Mucosa of stomach (tissue), 1 donor: ENCODE measurements at regions not wholly inside any gene's neighbourhood (a gene's known extent, or its start where the extent isn't known, plus 50 kb on each side); places are given as distances from the start of the nearest gene placed in this dataset.
"Not testable (repeated sequence)": the region's sequence is repeated elsewhere in the genome, so short reads cannot be mapped to it uniquely, and the experiment has no call there.

Source experiments
- H3K27me3 ChIP-seq: one replicate; pipeline ENCODE4 v1.7.0; 2013; ENCODE audit warnings: mild to moderate bottlenecking, low read length; ENCODE audit not compliant: control insufficient read depth, insufficient read depth
- H3K36me3 ChIP-seq: one replicate; pipeline ENCODE4 v1.7.0; 2013; ENCODE audit warnings: low read length; ENCODE audit not compliant: control insufficient read depth, insufficient read depth
- H3K4me1 ChIP-seq: one replicate; pipeline ENCODE4 v1.7.0; 2013; ENCODE audit warnings: mild to moderate bottlenecking, low read length; ENCODE audit not compliant: control insufficient read depth, insufficient read depth
- H3K4me3 ChIP-seq: one replicate; pipeline ENCODE4 v1.7.0; 2013; ENCODE audit warnings: low read length
- H3K9ac ChIP-seq: one replicate; pipeline ENCODE4 v1.7.0; 2013; ENCODE audit warnings: mild to moderate bottlenecking, low read length, moderate library complexity
- H3K9me3 ChIP-seq: one replicate; pipeline ENCODE4 v1.7.0; 2013; ENCODE audit warnings: mild to moderate bottlenecking, low read length, moderate library complexity; ENCODE audit not compliant: control insufficient read depth
- donor health status: Pancreatic carcinoma.

DNA sequence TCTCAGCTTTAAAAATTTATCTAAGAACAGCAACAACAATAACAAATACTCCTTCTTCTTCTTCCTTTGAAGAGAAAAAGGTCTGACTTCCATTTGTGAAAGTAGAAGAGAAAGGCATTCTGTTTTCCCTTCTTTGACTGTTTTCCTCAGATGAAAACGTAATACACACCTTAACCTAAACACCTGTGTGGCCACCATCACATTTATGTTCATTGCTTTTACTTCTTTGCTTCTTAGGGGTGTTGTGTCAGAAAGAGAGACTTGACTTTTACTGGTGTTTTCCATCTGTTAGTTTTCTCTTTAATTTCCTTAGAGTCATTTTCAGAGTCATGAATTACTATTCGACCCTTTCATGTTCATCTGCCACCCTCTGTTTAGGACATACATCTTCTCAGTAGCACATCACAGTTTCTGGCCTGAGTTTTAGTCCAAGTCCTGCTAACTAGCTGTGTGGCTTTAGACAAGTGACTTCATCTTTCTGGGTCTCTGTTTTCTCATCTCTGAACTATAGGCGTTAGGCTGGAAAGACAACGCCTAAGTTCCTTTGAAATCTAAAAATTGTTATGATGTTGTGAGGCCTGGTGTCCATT, 283.8 kb downstream of the GATA3 start:
- Histone ChIP-seq H3K27me3 (peaks cover 8% of the 10 kb centered on the region), H3K4me1 (no peaks in the 10 kb centered on the region), H3K9ac (no peak overlapping the region), H3K4me3 (no peak overlapping the region), H3K9me3 (no peaks in the 10 kb centered on the region), H3K36me3 (no peaks in the 10 kb centered on the region)

DNA sequence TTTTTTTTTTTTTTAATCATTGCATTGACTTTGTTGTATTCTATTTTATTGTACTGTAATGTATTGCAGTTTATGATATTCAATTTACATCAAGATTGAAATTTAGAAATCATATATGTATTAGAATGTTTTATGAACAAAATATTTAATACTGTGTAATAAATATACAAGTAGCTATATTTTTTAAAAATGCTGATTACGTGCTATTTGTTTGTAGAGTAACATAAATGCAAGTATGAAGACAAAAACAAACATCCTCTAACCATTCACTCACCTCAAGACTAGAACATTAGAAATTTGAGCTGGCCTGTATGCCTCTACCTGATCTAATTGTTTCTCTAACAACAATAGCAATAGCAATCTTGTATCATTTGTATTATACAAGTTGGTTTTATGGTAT, 290.3 kb downstream of the GATA3 start:
- Histone ChIP-seq H3K9me3 (no peaks in the 10 kb centered on the region), H3K4me3 (no peak overlapping the region)

DNA sequence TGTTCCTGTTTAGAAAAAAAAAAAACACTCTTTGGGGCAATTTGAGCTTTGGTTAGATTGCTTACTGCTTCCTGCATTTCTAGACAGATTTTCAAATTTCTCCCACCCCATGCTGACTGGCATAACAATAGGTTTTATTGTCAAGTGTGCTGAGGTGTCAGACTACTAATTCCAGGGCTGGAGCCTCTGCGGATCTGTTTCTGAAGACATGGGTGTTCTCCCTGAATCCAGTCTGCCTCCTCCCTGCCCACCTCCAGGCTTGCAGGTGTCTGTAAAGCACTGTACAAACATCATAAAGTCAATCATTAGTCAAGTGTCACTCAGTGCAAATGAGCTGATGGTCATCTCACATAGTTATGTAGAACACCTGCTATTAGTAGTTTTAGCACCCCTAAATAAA, 292.4 kb downstream of the GATA3 start:
- H3K4me1 ChIP-seq: no peaks in the 10 kb centered on the region
- H3K36me3 ChIP-seq: no peaks in the 10 kb centered on the region
- H3K4me3 ChIP-seq: no peak overlapping the region
- H3K9ac ChIP-seq: no peak overlapping the region
- H3K9me3 ChIP-seq: no peaks in the 10 kb centered on the region
- no peaks in the 10 kb centered on the region for H3K27me3 ChIP-seq

More for the DNA sequence above, 290.3 kb downstream of the GATA3 start:
- no peaks in the 10 kb centered on the region for H3K4me1 ChIP-seq
- no peak overlapping the region for H3K9ac ChIP-seq
- H3K36me3 ChIP-seq: no peaks in the 10 kb centered on the region
- no peaks in the 10 kb centered on the region for H3K27me3 ChIP-seq

- H3K27me3 ChIP-seq, H3K4me1 ChIP-seq, H3K9ac ChIP-seq, H3K4me3 ChIP-seq, H3K36me3 ChIP-seq, H3K9me3 ChIP-seq: not testable (repeated sequence)
Observed at GRCh38 chr10:8347614-8348013, 293.1 kb downstream of the GATA3 start.

- no peak overlapping the region for H3K4me3 ChIP-seq
- H3K9me3 ChIP-seq: no peaks in the 10 kb centered on the region
- no peaks in the 10 kb centered on the region for H3K4me1 ChIP-seq
- no peaks in the 10 kb centered on the region for H3K36me3 ChIP-seq
- no peaks in the 10 kb centered on the region for H3K27me3 ChIP-seq
- H3K9ac ChIP-seq: no peak overlapping the region
Observed at GRCh38 chr10:8349610-8350249, 295.2 kb downstream of the GATA3 start.

GRCh38 chr10:8350250-8350967, 295.9 kb downstream of the GATA3 start:
- Histone ChIP-seq H3K4me3 (no peak overlapping the region), H3K4me1 (no peaks in the 10 kb centered on the region), H3K27me3 (no peaks in the 10 kb centered on the region), H3K9ac (no peak overlapping the region), H3K9me3 (no peaks in the 10 kb centered on the region), H3K36me3 (no peaks in the 10 kb centered on the region)

- Histone ChIP-seq H3K36me3 (no peaks in the 10 kb centered on the region), H3K9ac (no peak overlapping the region), H3K4me3 (no peak overlapping the region), H3K27me3 (no peaks in the 10 kb centered on the region), H3K9me3 (no peaks in the 10 kb centered on the region), H3K4me1 (no peaks in the 10 kb centered on the region)
Observed at GRCh38 chr10:8352171-8353075, 297.9 kb downstream of the GATA3 start.

DNA sequence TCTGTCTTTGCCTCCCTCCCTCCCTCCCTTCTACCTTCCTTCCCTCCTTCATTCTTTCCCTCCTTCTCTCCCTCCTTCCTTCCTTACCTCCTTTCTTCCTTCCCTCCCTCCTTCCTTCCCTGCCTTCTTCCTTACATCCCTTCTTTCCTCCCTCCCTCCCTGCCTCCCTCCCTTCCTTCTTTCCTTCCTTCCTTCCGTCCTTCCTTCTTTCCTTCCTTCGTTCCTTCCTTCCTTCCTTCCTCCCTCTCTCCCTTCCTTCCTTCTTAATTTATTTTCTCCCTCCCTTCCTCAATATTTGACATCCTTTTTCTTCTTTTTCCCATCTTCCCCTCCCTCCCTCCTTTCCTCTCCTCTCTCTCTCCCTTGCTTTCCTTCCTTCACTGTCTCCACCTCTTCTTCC, 301.8 kb downstream of the GATA3 start:
- H3K36me3 ChIP-seq: no peaks in the 10 kb centered on the region
- no peak overlapping the region for H3K9ac ChIP-seq
- no peak overlapping the region for H3K4me3 ChIP-seq
- no peaks in the 10 kb centered on the region for H3K27me3 ChIP-seq
- H3K9me3 ChIP-seq: no peaks in the 10 kb centered on the region
- H3K4me1 ChIP-seq: no peaks in the 10 kb centered on the region

DNA sequence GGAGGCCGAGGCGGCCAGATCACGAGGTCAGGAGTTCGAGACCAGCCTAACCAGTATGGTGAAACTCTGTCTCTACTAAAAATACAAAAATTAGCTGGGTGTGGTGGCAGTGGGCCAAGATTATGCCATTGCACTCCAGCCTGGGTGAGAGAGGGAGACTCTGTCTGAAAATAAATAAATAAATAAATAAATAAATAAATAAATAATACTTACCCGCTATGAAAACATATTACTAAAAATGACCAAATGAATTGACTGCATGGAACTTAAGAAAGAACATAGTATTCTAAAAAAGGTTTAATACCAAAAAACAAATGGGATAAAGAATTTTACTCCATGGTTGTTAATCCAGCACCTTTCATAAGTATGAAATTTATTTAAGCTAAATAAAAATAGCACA, 305.0 kb downstream of the GATA3 start:
- no peaks in the 10 kb centered on the region for H3K36me3 ChIP-seq
- H3K9ac ChIP-seq: no peak overlapping the region
- H3K27me3 ChIP-seq: no peaks in the 10 kb centered on the region
- H3K4me3 ChIP-seq: no peak overlapping the region
- H3K9me3 ChIP-seq: no peaks in the 10 kb centered on the region
- no peaks in the 10 kb centered on the region for H3K4me1 ChIP-seq

- Histone ChIP-seq H3K9ac (no peak overlapping the region), H3K4me1 (no peaks in the 10 kb centered on the region), H3K4me3 (no peak overlapping the region), H3K9me3 (no peaks in the 10 kb centered on the region), H3K36me3 (no peaks in the 10 kb centered on the region), H3K27me3 (no peaks in the 10 kb centered on the region)
Observed at GRCh38 chr10:8360365-8360764, 305.9 kb downstream of the GATA3 start.

DNA sequence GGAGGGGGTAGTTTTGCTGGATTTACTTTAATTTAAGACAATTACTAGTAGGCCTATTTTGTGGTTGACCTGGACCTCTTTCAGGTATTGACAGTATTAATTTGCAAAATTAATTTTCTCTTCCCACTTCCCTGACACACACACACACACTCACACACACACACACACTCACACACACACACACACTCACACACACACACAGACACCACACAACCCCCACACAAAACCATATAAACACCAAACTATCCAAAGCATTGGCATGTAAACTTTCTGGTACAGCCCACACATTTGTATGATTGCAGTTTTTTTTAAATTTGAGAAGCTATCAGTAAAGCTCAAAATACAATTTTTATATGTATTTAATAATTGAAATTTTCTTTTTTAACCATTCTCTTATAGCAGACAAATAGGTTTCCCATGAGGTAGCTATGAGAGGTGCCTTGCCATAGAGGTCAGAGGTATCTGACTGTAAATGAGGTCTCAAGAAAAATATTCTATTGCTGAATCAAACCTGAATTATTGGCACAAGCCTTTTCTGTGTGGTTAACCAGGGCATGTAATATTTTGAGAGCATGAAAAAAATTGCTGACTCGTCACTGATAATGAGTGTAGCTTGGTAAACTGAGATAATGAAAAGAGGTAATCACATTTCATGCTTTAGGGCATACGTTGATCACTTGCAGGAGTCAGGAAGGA, 306.5 kb downstream of the GATA3 start:
- H3K36me3 ChIP-seq: no peaks in the 10 kb centered on the region
- no peaks in the 10 kb centered on the region for H3K27me3 ChIP-seq
- no peak overlapping the region for H3K4me3 ChIP-seq
- H3K9me3 ChIP-seq: no peaks in the 10 kb centered on the region
- H3K4me1 ChIP-seq: no peaks in the 10 kb centered on the region
- no peak overlapping the region for H3K9ac ChIP-seq
